GM18502 (cell line): ENCODE measurements at regions not wholly inside any gene's neighbourhood (a gene's known extent, or its start where the extent isn't known, plus 50 kb on each side); places are given as distances from the start of the nearest gene placed in this dataset.
A peak's percentile ranks its signal among the peaks of the same experiment; 100 is the strongest.

Experiments
- ATAC-seq: cut with Tn5 transposase; IDR thresholded peaks from one replicate; pipeline ENCODE4 v1.9.1; 2021; ENCODE audit warnings: mild to moderate bottlenecking; ENCODE audit not compliant: unreplicated experiment, poor library complexity

GRCh38 chr15:99506399-99506798, 59.4 kb upstream of the MEF2A start:
- ATAC-seq, result no peak

GRCh38 chr15:99507016-99507503, 58.7 kb upstream of the MEF2A start:
- ATAC-seq, result no peak

DNA sequence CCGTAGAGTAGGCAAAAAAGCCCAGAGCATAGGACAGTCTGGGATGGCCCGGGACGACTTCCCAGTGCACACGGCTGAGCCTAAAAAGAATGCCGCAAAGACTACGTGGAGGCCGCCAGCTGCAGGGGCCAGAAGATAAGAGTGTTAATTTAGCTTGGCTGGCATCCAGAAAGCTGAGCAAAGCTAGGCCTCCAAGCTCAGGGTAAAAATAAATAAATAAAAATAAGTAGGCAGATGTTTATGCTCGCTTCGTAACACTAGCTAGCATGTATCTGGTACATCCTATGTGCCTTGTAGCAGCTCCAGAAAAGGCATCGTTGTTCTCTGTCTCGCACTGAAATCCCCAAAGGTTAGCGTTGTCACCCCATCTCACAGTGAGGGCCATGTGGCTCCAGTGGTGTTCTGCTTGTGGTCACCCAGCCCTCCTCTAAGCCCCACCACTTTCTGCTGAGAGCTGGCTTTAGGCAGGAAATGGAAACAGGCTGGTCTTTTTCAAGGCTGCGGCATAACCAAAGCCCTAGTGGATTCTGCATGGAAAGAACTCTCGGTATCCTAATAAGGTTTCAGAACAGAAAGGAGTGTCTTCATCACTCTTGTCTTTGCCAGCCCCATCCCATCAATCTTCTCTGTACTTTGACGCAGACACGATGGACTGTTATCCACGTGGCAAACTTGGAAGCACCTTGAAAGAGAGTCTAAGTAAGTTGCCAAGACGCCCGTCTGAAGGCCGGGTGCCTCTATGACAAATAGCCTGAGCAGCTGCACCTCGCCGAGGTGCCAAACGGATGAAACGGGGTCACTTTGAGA, 58.1 kb upstream of the MEF2A start:
- peak; percentile 35 for ATAC-seq

- no peak for ATAC-seq
Observed at GRCh38 chr15:99508311-99508645, 57.5 kb upstream of the MEF2A start.

- no peak for ATAC-seq
Observed at GRCh38 chr15:99508852-99509251, 56.9 kb upstream of the MEF2A start.

DNA sequence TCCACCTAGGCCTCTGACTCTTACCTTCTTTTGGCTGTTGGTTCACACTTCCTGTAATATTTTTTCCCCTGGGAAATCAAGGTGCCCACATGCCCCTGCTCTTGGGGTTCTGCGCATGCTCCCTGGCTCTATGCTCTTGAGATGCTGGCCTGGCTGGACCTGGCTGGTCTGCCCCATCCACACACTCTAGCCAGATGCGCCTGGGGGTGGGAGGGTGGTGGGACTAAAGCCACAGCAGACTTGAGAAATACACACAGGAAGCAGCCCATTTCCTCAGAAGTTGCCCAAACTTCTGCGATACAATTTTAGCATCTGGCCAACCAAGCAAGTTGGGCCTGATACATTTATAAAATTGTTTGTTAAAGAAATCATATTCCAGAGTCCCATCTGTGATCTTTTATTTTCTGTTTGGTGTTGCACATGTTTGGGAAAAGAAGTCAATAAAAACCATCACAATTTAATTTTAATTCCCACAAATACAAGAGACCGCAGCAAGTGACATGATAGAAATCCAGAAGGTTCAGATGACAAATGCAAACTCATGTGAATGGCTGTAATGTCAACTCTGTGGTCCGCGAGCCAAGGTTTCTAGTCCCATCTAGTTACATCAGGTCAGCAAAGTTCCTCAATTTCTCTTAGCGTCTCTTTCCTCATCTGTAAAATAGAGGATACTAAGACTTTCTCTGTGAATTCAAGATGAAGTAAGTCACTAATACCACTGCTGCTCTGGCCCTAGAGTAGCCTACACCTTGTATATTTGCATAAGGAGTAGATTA, 55.9 kb upstream of the MEF2A start:
- ATAC-seq, result no peak

- no peak for ATAC-seq
Observed at GRCh38 chr15:99511531-99511865, 54.3 kb upstream of the MEF2A start.

DNA sequence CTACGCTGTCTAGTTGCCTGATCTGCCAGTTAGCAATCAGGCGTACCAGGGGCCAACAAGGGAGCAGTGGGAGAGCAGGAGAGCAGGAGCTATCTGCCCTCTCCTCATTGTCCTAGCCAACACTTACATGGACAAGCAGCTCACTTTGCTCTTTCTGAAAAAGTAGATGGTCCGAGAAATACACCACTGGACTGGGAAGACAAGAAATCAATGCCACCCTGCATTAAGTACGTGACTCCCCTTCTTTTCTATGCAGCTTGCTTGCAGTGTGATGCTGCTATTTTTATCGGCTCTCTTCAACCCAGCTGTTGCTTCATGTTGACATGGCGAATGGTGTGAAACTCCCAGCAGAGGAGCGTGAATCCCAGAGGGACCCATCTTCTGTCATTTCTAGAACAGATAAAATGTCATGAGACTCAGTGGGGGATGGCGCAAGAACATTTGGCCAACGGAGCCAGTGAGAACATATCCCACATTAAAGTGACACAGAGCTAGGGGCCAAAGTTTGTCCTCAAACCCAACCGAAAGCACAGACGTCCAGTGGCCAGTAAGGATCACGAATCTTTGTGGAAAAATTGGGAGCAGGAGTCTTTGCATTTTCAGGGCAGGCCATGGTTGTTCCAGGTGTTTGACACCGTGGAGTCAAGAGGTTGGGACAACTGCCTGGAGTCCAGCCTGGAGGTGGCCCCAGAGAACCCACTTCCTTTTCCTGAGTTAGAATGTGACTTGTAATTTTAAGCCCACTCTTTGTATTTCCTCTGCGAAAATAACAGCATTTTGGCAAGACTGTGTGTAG, 53.7 kb upstream of the MEF2A start:
- peak; percentile 69 for ATAC-seq

DNA sequence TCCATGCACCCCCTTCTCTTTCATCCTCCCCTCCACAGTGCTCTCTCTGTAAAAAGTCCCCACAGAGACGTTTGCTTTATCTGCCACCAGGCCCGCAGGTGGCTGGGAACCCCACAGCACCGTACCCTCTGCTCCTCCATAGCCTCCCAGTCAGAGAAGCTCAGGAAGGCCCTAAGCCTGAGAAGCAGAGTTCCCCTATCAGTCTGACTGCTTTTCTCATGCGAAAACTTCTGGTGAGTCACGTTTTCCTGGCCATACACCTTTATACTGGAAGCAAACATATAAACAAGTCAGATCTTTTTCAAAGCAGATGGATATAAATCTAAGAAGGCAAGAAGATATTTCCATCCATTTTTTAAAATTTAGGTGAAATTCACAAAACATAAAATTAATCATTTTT, 51.5 kb upstream of the MEF2A start:
- peak; percentile 13 for ATAC-seq
